Renal cortex interstitium (tissue), 11 donors: ENCODE measurements at regions not wholly inside any gene's neighbourhood (a gene's known extent, or its start where the extent isn't known, plus 50 kb on each side); places are given as distances from the start of the nearest gene placed in this dataset.
A peak's percentile ranks its signal among the peaks of the same experiment; 100 is the strongest.

ENCODE experiments used
- DNase-seq, 11 donors: peaks; one replicate each; pipeline ENCODE4 v3.0.0-alpha.2; 2013; ENCODE audit warnings: low read depth in 9 of 11, low spot score in 4 of 11; ENCODE audit errors: extremely low read depth in 1 of 11

GRCh38 chr9:12975496-12975895, 200.7 kb downstream of the LURAP1L start:
- DNase-seq: no peak

- no peak for DNase-seq
Measured at GRCh38 chr9:12980085-12980851, 205.4 kb downstream of the LURAP1L start.

GRCh38 chr9:12988258-12988657, 213.4 kb downstream of the LURAP1L start:
- no peak for DNase-seq

- no peak for DNase-seq
Measured at GRCh38 chr9:12989669-12990068, 214.8 kb downstream of the LURAP1L start.

- peak in 4 of 11 donors; percentile 12 to 20 (median 17) for DNase-seq
Measured at GRCh38 chr9:12993466-12993865, 218.6 kb downstream of the LURAP1L start.

- no peak for DNase-seq
Measured at GRCh38 chr9:12997009-12997408, 222.2 kb downstream of the LURAP1L start.

- DNase-seq: no peak
Measured at GRCh38 chr9:13001989-13002580, 227.3 kb downstream of the LURAP1L start.

GRCh38 chr9:13002740-13003139, 227.9 kb downstream of the LURAP1L start:
- DNase-seq: no peak

GRCh38 chr9:13009871-13010270, 235.1 kb downstream of the LURAP1L start:
- DNase-seq: no peak

GRCh38 chr9:13013991-13014883, 239.4 kb downstream of the LURAP1L start:
- DNase-seq: no peak

- no peak for DNase-seq
Measured at GRCh38 chr9:13017260-13017659, 242.4 kb downstream of the LURAP1L start.

- DNase-seq: peak in 8 of 11 donors; percentile 15 to 46 (median 29)
Measured at GRCh38 chr9:13020146-13021040, 245.6 kb downstream of the LURAP1L start.

GRCh38 chr9:13022756-13023155, 247.9 kb downstream of the LURAP1L start:
- no peak for DNase-seq

GRCh38 chr9:13023498-13023897, 248.7 kb downstream of the LURAP1L start:
- no peak for DNase-seq

- no peak for DNase-seq
Measured at GRCh38 chr9:13026956-13027355, 252.1 kb downstream of the LURAP1L start.

GRCh38 chr9:13027879-13028278, 251.6 kb downstream of the MPDZ start:
- DNase-seq: no peak

- DNase-seq: no peak
Measured at GRCh38 chr9:13032585-13032984, 246.9 kb downstream of the MPDZ start.

- peak; percentile 45 to 72 (median 62) for DNase-seq
Measured at GRCh38 chr9:13033959-13034693, 245.4 kb downstream of the MPDZ start.
